Left renal pelvis (tissue), 4 donors: ENCODE measurements at regions not wholly inside any gene's neighbourhood (a gene's known extent, or its start where the extent isn't known, plus 50 kb on each side); places are given as distances from the start of the nearest gene placed in this dataset.
"Not testable (repeated sequence)": the region's sequence is repeated elsewhere in the genome, so short reads cannot be mapped to it uniquely, and the experiment has no call there.

ENCODE experiments used
- DNase-seq, 4 donors: peaks; one replicate each; pipeline ENCODE4 v3.0.0-alpha.2; 2013; ENCODE audit warnings: low read depth in 4 of 4, low spot score in 3 of 4

DNA sequence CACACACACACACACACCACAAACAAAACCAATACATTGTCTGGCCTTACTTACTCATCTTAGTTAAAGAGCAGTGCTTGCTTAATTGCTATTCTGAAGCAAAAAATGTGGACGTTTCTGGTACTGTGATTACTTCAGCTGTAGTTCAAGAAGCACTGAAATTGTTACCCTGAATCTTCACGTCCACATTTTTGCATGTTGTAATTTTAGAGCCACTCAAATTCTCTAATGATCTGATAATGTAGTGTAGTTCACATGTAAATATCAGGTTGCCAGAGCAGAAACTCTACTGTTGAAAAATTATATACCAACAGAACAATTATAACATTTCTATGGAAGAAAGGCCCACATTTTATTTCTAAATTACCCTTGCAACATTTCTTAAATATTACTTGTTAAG, 1451.1 kb downstream of the GATA3 start:
- DNase-seq: no peak

DNA sequence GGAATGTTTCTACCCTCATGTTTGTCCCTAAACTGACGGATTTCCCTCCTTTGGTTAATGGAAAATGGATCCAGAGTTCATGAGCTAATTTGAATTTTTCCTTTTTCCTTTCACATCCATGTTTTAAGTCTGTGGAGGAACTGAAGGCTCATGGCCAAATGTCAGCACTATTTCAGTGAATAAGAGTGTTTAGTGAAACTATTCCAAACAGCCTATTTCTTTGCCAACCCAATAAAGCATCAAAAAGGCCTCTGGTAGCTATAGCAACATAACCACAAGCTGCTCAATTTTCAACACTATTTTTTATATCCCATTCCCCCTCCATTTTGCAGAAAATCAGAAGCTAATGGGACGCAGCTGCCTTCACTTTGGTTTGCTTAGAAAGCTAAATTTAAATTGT, 1454.1 kb downstream of the GATA3 start:
- DNase-seq: peak in 2 of 4 donors; percentile 11 to 18

DNA sequence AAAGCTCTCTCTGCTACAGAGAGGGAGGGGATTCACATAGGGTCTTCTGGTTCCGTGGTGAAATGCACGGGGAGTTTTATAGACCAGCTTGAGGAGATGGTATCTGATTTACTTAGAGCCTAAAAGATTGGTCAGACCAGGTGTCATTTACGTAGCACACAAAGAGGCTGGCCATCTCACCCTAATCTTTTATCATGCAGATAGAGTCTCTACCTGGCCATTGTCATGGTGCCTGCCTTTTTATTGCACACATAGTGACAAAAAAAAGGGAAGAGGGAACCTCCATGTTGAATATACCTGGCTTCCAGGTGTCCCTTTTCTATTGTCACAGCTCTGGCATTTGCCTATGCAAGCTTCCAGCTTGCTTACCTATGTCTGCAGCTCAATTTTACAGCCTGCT, 1456.1 kb downstream of the GATA3 start:
- DNase-seq: no peak

DNA sequence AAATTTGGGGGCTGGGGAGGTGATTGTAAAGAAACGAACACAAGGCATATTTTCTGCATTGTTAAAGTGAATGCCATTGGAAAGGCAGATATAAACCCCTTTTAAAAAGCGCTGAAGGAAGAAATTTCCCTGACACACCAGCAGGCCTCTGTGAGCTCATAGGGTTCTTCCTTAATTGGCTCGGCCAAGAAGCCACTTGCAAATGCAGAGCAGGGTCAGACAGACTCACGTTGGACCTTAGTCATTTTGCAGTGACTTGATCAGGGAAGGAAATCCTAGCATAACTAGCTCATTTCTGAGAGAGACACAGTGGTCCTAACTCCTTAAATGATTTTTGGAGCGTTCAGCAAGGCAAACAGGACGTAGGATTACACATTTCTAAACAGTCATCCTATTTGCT, 1461.4 kb downstream of the GATA3 start:
- no peak for DNase-seq

DNA sequence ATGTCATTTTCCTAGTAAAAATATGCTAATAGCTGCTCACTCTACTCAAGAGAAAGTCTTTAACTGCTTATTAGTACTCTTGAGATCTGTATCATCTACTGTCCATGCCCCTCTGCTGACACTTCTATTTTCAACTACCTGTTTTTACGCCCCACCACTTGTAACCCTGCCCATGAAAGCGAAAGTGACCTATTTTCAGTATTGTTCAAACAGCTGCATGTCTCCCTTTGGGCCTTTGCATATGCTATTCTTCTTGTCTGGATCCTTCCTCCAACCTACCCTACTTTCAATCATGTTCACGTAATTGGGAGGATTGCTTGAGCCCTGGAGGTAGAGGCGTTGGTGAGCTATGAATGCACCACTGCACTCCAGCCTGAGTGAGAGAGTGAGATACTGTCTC, 1481.3 kb downstream of the GATA3 start:
- DNase-seq: no peak

DNA sequence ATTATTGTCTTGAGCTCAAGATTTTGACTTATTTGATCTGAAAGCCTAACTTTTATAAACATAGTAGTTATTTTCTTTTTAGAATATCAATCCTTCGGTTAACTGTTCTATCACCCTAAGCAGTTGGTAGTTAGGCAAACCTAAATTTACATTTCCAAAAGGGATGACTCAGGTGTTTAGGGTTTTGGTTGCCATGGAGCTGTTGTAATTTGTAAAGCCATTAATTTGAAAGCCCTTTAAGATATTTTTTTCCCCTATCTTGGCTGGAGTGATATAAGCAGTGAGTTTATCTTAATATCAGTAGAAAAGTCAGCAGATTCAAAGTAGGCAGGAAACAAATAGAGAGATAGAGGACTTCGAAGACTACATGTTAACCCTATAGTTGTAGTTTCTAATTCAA, 1472.6 kb upstream of the CELF2 start:
- DNase-seq: no peak

DNA sequence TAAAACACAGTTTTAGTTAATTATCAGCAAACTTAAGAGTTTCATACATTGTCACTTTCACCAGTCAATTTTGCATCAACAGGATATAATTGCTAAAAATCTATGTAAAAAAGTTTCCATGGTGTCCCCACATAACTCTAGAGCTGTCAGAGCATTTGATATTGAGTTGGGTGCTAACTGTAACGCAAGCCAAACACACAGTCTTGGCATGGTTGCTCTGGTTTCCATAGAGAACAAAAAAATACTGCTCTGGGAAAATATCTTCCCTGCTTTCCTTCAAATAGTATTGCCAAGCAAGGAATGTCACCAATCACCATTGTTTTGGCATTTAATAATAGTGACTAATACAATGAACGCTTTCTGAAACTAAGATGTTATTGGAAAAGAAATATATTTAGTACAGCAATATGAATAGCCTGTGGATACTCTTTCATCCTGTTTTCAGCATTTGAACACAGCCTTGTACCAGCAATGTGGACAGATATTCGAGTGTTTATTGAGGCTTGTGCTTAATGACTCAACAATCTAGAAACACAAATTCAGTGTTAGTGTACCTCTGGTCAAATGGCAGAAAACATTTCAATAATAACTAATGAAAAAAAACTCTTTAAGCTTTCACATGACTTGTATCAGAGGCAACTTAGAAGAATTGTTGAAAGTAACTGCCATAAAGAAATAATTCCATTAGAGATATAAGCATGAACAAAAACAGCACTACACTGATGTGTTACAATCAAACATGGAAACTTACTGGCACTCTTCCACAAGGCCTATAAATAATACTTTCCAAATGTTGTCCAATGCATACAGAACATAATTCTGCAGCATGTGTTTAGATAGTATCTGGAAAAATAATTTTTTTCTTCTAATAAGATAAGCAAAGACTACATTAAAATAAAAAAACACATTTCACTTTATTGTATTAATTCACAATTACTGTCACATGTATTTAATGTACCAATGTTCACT, 1469.5 kb upstream of the CELF2 start:
- DNase-seq: no peak

DNA sequence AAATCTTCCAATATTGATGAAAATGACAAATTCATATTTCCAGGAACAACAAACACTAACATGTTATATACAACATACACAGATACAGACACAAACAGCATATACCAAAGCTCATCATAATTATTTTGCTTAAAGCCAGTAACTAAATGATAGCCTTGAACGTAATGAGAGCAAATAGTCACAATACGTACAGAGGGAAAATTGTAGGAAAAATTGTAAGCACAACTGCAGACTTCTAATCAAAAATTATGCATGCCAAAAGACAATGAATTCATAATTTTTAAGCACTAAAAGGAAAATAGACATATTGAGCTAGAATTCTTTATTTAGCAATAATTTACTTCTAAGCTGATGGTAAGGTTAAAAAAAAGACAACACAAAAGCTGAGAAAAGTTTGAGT, 1466.9 kb upstream of the CELF2 start:
- no peak for DNase-seq

DNA sequence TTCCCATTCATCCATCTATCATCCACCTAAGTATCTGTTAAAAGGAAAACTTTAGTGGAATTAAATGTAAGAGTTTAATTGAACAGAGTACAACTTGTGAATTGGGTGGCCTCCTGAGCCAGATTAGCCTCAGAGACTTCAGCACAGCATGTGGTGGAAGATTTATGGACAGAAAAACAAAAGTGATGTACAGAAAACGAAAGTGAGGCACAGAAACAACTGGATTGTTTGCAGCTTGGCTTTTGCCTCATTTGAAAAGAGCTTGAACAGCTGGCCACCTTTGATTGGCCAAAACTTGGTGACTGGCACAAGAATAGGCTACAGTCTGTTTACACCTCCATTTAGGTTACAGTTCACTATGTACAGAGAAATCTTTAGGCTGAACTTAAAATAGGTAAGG, 1463.4 kb upstream of the CELF2 start:
- DNase-seq: no peak

DNA sequence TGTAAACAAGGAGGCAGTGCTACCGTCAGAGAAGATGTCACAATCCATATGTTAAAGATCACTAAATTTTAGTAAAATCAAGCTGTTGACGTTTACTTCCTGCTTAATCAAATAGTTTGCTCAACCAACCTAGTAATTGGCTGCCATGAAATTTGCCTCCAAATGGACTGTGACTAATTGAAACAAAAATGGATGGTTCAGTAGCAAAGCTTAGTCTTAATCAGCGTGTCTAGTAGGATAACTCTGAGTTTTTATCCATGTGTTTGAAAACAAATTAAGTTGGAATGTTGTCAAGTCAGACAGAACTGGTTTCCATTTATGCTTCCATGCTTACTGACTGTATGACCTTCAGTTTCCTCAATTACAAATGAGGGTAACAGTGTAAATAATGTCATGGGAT, 1456.7 kb upstream of the CELF2 start:
- DNase-seq: no peak

DNA sequence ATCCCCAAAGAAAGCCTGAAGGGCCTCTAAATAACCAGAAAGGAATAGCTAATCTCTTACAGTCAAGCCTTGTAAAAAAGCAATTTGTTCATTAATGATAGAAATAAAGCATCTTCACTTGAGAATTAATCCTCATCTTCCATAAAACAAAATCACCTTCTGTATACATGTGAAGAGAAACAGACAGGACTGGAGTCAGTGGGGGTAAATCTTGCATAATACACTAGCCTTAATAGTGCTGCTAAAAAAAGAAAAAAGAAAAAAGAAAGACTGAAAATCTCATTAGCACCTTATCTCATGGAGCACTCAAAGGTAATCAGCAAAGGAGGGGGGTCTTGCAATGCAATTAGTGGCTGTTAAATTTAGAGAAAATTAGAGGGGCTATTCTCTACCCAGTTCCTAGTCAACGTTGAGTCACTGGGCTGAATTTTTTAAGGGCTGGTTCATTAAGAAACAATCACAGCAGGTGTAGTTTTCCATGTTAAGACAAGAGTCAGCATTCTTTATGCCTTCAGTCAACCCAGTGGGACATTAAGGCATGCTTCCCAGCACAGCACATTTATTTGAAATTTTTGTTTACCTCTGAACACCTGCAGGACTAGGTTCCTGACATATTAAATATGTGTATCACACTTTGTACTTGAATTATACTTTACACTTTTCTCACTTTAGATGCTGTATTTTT, 1455.7 kb upstream of the CELF2 start:
- DNase-seq: no peak

DNA sequence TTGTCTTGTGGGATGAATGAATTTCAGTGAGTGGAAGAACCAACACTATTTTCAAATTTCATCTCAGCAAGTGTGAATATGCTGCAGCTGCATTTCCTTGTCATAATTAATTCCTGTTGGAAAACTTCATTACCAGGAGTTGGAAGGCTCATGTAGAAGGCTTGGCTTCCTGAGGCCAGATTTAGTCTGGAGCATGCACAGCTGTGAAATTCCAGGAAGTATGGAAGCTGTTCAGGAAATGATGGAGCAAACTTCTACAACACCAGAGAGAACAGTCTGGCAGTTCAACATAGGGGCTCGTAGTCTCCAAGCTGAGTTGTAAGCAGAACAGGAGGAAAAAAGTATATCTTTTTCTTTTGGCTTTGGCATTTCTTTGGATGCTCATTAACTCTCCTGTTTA, 1439.9 kb upstream of the CELF2 start:
- no peak for DNase-seq

DNA sequence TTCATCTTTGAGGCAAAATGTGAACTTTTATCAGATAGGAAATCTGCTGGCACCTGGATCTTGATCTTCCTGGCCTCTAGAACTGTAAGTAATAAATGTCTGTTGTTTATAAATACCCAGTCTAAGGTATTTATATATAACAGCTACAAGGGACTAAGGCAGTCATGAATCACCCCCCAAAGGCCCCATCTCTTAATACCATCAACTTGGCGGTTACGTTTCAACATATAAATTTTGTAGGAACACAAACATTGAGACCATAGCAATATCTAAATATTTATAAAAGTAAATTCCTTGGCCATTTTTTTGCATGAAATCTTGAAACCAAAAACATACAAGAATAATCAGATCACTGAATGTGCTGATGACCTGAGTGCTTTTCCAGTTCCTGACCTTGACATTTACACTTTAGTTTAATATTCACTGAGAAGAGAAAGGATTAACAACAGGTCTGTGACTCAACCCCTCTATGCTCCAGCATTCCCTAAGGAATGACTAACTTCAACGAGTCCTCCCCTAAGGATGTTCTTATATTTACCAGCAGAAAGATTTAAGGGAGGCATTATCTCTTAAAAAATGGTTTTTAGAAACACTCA, 1438.5 kb upstream of the CELF2 start:
- no peak for DNase-seq

DNA sequence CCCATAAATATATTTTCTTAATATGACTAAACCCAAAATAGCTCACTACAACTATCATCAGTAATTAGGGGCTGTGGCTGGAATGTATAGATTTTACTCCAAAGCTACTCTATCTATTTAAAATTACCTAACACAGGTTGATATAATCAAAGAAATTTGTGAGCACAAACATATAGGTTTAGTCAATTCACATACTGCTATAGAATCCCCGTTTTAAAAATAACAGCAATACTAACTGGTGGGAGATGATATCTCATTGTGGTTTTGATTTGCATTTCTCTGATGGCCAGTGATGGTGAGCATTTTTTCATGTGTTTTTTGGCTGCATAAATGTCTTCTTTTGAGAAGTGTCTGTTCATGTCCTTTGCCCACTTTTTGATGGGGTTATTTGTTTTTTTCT, 1434.9 kb upstream of the CELF2 start:
- DNase-seq: not testable (repeated sequence)

DNA sequence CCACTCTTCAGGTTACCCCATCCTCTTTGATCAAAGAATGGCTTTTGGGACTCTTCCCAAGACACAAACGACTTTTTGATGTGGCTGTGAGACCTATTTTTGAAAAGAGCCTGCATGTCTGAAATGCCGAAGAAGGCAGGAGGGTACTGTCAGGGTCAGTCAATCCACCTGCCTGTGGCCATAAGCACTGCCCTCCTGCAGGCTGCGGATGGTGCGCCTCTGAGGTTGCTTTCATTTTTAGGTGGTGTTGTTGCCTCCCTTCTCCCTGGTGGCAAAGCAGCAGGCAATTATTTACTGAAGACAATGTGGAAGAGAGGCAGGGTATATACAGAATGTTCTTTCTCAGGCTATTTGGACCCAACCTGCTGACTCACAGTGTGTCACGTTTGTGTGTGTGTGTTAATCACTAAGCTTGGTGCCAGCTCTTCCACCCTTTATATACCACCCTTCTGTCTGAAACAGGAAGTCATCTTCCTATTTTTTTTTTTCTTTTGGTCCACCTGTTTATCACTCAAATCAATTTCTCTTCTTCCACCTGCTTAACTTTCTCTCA, 1421.2 kb upstream of the CELF2 start:
- DNase-seq: no peak

DNA sequence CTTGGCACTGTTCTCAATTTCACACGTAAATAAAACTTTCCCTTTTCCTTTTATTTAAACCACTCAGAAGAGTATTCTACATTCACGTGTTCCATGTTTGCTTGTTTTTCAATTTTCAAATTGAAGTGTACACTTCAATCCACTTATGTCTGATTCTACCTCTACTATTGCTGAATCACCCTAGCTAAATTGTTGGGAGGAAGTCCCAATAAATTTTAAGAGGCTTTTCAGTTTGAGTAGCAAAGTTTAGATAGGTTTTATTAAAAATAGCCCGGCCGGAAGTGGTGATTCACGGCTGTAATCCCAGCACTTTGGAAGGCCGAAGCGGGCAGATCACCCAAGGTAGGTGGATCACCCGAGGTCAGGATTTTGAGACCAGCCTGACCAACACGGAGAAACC, 1414.7 kb upstream of the CELF2 start:
- no peak for DNase-seq

DNA sequence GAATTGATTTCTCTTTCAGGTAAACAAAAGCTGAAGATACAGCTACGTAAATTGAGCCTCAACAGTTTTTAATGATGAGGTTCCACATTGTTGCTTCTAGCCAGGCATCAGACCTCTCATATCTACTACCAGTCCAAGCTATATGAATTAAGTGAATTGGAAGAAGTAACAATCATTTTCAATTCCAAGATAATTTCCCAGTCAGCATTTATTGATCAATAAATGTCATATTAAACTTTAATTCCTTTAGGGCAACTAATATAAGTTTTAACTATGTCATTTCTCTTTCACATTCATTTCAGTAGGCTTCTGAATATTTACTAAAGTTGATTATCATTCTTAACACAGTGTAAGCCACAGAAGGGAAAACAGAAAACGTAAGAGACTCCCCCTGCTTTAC, 1413.7 kb upstream of the CELF2 start:
- DNase-seq: no peak

DNA sequence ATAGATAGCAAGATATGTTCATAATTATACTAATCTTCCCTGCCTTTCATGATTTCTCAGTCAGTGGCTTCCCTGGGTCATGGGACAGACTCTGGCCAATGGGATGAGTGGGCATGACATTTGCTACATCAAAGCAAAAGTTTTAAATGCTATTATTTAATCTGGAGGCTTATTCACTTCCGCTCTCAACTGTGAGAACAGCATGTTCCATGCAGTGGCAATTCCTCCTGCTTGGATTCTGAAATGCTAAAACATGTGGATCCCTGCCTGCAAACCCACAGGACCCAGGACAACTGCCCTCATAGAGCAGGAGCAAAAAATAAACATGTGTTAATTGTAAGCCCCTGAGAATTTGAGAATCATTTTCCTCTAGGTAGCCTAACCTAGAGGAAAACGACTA, 1412.4 kb upstream of the CELF2 start:
- DNase-seq: no peak

DNA sequence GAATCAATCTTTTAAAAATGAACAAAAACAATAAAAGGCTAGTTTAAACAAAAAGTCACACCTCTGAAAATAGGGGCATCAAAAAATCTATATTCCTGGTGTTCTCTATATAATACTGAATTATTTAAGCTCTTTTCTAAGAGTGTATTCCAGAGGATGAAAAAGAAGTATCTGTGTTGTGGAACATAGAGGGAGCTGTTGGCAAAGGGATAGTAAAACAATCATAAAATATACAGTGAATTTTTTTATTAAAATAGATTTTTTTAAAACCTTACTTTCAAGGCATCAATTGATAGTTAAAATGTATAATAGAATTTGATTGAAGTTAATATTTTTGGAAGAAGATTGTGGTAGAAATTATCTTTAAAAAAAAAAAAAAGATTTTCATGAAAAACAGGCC, 1409.1 kb upstream of the CELF2 start:
- no peak for DNase-seq

DNA sequence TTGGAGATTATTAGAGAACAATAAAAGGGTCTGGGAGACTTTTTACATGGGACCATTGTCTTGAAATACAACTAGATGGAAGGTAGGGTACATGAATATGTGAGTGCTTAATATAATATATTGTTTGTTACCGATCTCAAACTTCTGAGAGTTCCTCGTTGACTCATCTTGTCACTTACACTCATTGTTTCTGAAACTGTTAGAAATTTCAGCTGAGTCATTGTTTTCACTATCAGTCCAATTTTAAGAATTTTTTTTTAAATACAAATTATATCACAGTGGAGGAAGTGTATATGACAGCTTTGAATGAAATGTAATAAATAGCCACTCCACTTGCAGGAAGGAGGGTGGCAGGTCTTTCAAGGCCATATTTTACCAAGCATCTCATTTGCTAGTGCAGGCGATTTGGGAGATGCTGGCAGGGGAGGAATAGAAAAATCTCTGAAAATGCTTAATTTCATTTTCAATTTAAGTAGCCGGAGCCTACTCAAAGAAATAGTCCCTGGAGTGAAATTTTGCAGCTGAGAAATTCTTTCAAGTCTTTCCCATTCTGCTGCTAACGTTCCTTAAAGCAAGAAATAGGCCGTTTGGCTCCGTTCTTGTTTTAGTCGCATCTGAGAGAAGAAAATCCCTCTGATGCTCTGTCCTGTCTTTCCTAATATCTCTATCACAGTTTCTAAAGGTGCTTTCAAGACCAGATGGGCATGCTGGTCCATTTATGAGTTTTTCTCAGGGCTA, 1404.2 kb upstream of the CELF2 start:
- DNase-seq: no peak

DNA sequence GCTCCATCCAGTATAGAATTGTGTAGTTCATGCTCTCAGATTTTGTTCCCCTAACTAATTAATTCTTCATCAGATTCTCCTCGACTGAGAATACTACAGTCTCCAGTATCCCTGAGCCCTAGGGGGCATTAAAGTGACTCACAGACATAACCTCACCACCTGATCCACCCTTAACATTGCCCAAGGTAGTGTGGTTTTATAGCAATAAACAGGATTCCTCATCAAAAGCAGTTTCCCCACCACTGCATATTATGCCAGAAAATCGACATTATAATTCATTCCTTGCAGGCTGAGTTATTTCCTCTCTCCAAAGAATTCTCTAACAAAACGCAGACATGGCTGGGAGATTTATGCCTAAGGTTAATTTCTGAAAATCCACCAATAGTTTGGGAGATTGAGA, 1402.5 kb upstream of the CELF2 start:
- no peak for DNase-seq
